ENCODE measurements at regions not wholly inside any gene's neighbourhood (a gene's known extent, or its start where the extent isn't known, plus 50 kb on each side); places are given as distances from the start of the nearest gene placed in this dataset.

GRCh38 chr5:63049935-63050334, 471.3 kb downstream of the LRRC70 start:
- WGBS, 3 donors: 79 to 84% (median 83%) methylated on average over 1 of the region's 1 CpG

GRCh38 chr5:63043792-63044191, 465.2 kb downstream of the LRRC70 start:
- Histone ChIP-seq H3K4me1 (no peaks in the 10 kb centered on the region), H3K27ac (no peak overlapping the region), H3K9me3 (no peaks in the 10 kb centered on the region), H3K4me3 (no peak overlapping the region), H3K36me3 (ENCODE audit: insufficient read depth in 1 of 2, low read depth in 1 of 2) (no peaks in the 10 kb centered on the region), H3K27me3 (ENCODE audit: insufficient read depth in 3 of 3, low read length in 2 of 3) (no peaks in the 10 kb centered on the region)
- WGBS, 3 donors: 17 to 46% (median 21%) methylated on average over 2 of the region's 2 CpGs
- no peak for TF ChIP-seq CTCF (IDR thresholded peaks at IDR 0.05)
- DNase-seq (no peak), ATAC-seq (no peak)
- intact Hi-C loops (cut with DNase I): no loop called here

More at GRCh38 chr5:63049935-63050334, 471.3 kb downstream of the LRRC70 start:
- DNase-seq (no peak), ATAC-seq (no peak)
- Histone ChIP-seq H3K27ac (no peak overlapping the region), H3K9me3 (no peaks in the 10 kb centered on the region), H3K36me3 (ENCODE audit: insufficient read depth in 1 of 2, low read depth in 1 of 2) (no peaks in the 10 kb centered on the region), H3K4me1 (no peaks in the 10 kb centered on the region), H3K4me3 (no peak overlapping the region), H3K27me3 (ENCODE audit: insufficient read depth in 3 of 3, low read length in 2 of 3) (no peaks in the 10 kb centered on the region)
- no peak for TF ChIP-seq CTCF (IDR thresholded peaks at IDR 0.05)
- intact Hi-C loops (cut with DNase I): no loop called here

- Histone ChIP-seq H3K4me1 (no peaks in the 10 kb centered on the region), H3K27ac (no peak overlapping the region), H3K4me3 (no peak overlapping the region), H3K9me3 (no peaks in the 10 kb centered on the region), H3K36me3 (ENCODE audit: insufficient read depth in 1 of 2, low read depth in 1 of 2) (no peaks in the 10 kb centered on the region), H3K27me3 (ENCODE audit: insufficient read depth in 3 of 3, low read length in 2 of 3) (no peaks in the 10 kb centered on the region)
- TF ChIP-seq CTCF (IDR thresholded peaks at IDR 0.05): no peak
- intact Hi-C loops (cut with DNase I): no loop called here
- ATAC-seq (no peak), DNase-seq (no peak)
- 78 to 83% (median 80%) methylated on average over 2 of the region's 2 CpGs for WGBS, 3 donors
Measured at GRCh38 chr5:63032343-63032742, 453.7 kb downstream of the LRRC70 start.

GRCh38 chr5:63029891-63030290, 451.3 kb downstream of the LRRC70 start:
- intact Hi-C loops (cut with DNase I): no loop called here
- ATAC-seq: no peak
- no peak for TF ChIP-seq CTCF (IDR thresholded peaks at IDR 0.05)
- no peaks in the 10 kb centered on the region for H3K36me3 ChIP-seq (ENCODE audit: insufficient read depth in 1 of 2, low read depth in 1 of 2)
- no peaks in the 10 kb centered on the region for H3K9me3 ChIP-seq
- H3K4me3 ChIP-seq: no peak overlapping the region
- no peak for DNase-seq
- H3K4me1 ChIP-seq: no peaks in the 10 kb centered on the region
- WGBS, 3 donors: 30 to 39% (median 34%) methylated on average over 3 of the region's 3 CpGs
- no peak overlapping the region for H3K27ac ChIP-seq
- no peaks in the 10 kb centered on the region for H3K27me3 ChIP-seq (ENCODE audit: insufficient read depth in 3 of 3, low read length in 2 of 3)

GRCh38 chr5:63025679-63026078, 447.1 kb downstream of the LRRC70 start:
- Histone ChIP-seq H3K4me3 (no peak overlapping the region), H3K36me3 (ENCODE audit: insufficient read depth in 1 of 2, low read depth in 1 of 2) (no peaks in the 10 kb centered on the region), H3K27ac (no peak overlapping the region), H3K27me3 (ENCODE audit: insufficient read depth in 3 of 3, low read length in 2 of 3) (no peaks in the 10 kb centered on the region), H3K9me3 (no peaks in the 10 kb centered on the region), H3K4me1 (no peaks in the 10 kb centered on the region)
- DNase-seq (no peak), ATAC-seq (no peak)
- intact Hi-C loops (cut with DNase I): no loop called here
- WGBS, 3 donors: 68 to 80% (median 78%) methylated on average over 3 of the region's 3 CpGs
- TF ChIP-seq CTCF (IDR thresholded peaks at IDR 0.05): no peak
